K562 (cell line): ENCODE measurements at regions not wholly inside any gene's neighbourhood (a gene's known extent, or its start where the extent isn't known, plus 50 kb on each side); places are given as distances from the start of the nearest gene placed in this dataset.

Experiments used
- ATAC-seq: fragments of 200-7000 bp; cut with Tn5 transposase; 3 replicates; pipeline ENCODE4 v1.9.1; 2020; ENCODE audit warnings: moderate library complexity
- BruUV-seq: library from RNA; stranded (reverse); fragments of 400-500 nt; replicated peaks from 2 replicates; lab custom pipeline; 2021; lab: Mats Ljungman, UMichigan
- CTCF ChIA-PET: fragments of 300-600 bp; formaldehyde crosslinking; extraction: SDS; loops from one replicate; lab custom pipeline; 2021; ENCODE audit warnings: low intra/inter-chr PET ratio; lab: Yijun Ruan, JAX
- POLR2A ChIA-PET: fragments of 300-600, 350-650 bp; sonication (Branson Sonifier 250); formaldehyde crosslinking; extraction: SDS; loops from one replicate; lab custom pipeline; 2021; ENCODE audit warnings: antibody characterized with exemption, inconsistent platforms; lab: Yijun Ruan, JAX
- DNase-seq, 4 experiments: peaks; one replicate each; pipeline versions ENCODE4 v3.0.0 to v3.0.0-alpha.2; 2011 to 2018; ENCODE audit warnings: low spot score in 3 of 4, mixed read lengths in 3 of 4; ENCODE audit errors: extremely low read depth in 1 of 4
- FAIRE-seq: peaks from 2 replicates; lab custom pipeline; 2011; peaks lifted over from hg19 to GRCh38; lab: Jason Lieb, UNC
- H2AFZ ChIP-seq: 2 replicates; pipeline ENCODE4 v1.6.0; 2011; ENCODE audit warnings: low read depth, low read length, control low read depth, inconsistent platforms
- H3K27ac ChIP-seq: fragments of 200-600 bp; 3 replicates; pipeline ENCODE4 v1.8.0; 2011; ENCODE audit warnings: low read depth, mild to moderate bottlenecking, control low read depth, inconsistent platforms, low read length, moderate library complexity, mixed read lengths; ENCODE audit errors: extremely low read depth
- H3K27me3 ChIP-seq, 2 experiments: fragments of 300-600 bp in 1 of 2; 2 replicates in 1 of 2; 3 replicates in 1 of 2; pipeline versions ENCODE4 v1.6.0 to v1.8.0; 2011; ENCODE audit warnings: inconsistent platforms in 2 of 2, low read length in 2 of 2, mild to moderate bottlenecking in 1 of 2, mixed read lengths in 1 of 2, moderate library complexity in 1 of 2; ENCODE audit not compliant: control insufficient read depth in 2 of 2, insufficient read depth in 2 of 2
- H3K36me3 ChIP-seq: fragments of 300-600 bp; 3 replicates; pipeline ENCODE4 v1.8.0; 2011; ENCODE audit warnings: mild to moderate bottlenecking, low read length, inconsistent platforms; ENCODE audit not compliant: control insufficient read depth, insufficient read depth
- H3K4me1 ChIP-seq, 2 experiments: fragments of 200-600 bp in 1 of 2; replicated peaks in 1 of 2; 2 replicates in 1 of 2; 3 replicates in 1 of 2; pipeline versions ENCODE4 v1.5.1 to v1.8.0; 2011; ENCODE audit warnings: inconsistent platforms in 2 of 2, low read length in 2 of 2, mild to moderate bottlenecking in 1 of 2, mixed read lengths in 1 of 2, moderate library complexity in 1 of 2; ENCODE audit not compliant: control insufficient read depth in 2 of 2, insufficient read depth in 2 of 2
- H3K4me2 ChIP-seq: 2 replicates; pipeline ENCODE4 v1.6.1; 2011; ENCODE audit warnings: low read length, control low read depth, inconsistent platforms, mixed read lengths; ENCODE audit not compliant: insufficient read depth
- H3K4me3 ChIP-seq: fragments of 200-600 bp; sonication (generic), shearing (Covaris generic); 2 replicates; pipeline ENCODE4 v1.5.1; 2016; ENCODE audit warnings: control low read depth, inconsistent platforms
- H3K79me2 ChIP-seq: fragments of 200-600 bp; 3 replicates; pipeline ENCODE4 v1.8.0; 2011; ENCODE audit warnings: low read length, inconsistent platforms; ENCODE audit not compliant: control insufficient read depth, insufficient read depth
- H3K9ac ChIP-seq, 2 experiments: 2 replicates each; pipeline versions ENCODE4 v1.6.0 to v1.6.1; 2011; ENCODE audit warnings: low read depth in 2 of 2, low read length in 2 of 2, control low read depth in 1 of 2, inconsistent platforms in 1 of 2, mild to moderate bottlenecking in 1 of 2, mixed read lengths in 1 of 2; ENCODE audit not compliant: insufficient read depth in 1 of 2
- H3K9me1 ChIP-seq: one replicate; pipeline ENCODE4 v1.6.0; 2011; ENCODE audit warnings: inconsistent platforms, mild to moderate bottlenecking, low read length, moderate library complexity; ENCODE audit not compliant: control insufficient read depth, insufficient read depth
- H3K9me3 ChIP-seq: replicated peaks from 2 replicates; pipeline ENCODE4 v1.5.1; 2011; ENCODE audit warnings: low read depth, low read length, inconsistent platforms; ENCODE audit not compliant: control insufficient read depth, insufficient read depth
- H4K20me1 ChIP-seq: replicated peaks from 2 replicates; pipeline ENCODE4 v1.6.1; 2011; ENCODE audit warnings: low read length, inconsistent platforms, mixed read lengths; ENCODE audit not compliant: control insufficient read depth, insufficient read depth
- CBFA2T3 ChIP-seq: fragments of 450-650 bp; IDR thresholded peaks from 2 replicates; pipeline ENCODE4 v1.6.1; 2017
- CUX1 ChIP-seq: fragments of 200-800 bp; sonication (Bioruptor generic); IDR thresholded peaks from 2 replicates; pipeline ENCODE4 v1.6.1; 2016; ENCODE audit warnings: missing genetic modification characterization, missing compliant biosample characterization
- ELF2 ChIP-seq: fragments of 250-450 bp; sonication (Bioruptor Pico); IDR thresholded peaks from 2 replicates; pipeline ENCODE4 v1.5.0; 2021; ENCODE audit warnings: mild to moderate bottlenecking
- ESRRA ChIP-seq: fragments of 450-650 bp; IDR thresholded peaks from 2 replicates; pipeline ENCODE4 v1.6.1; 2014; ENCODE audit warnings: low read depth, mild to moderate bottlenecking, moderate library complexity, borderline replicate concordance
- EWSR1 ChIP-seq: fragments of 450-650 bp; IDR thresholded peaks from 2 replicates; pipeline ENCODE4 v1.6.1; 2018; ENCODE audit warnings: borderline replicate concordance, mild to moderate bottlenecking, low read depth, moderate library complexity; ENCODE audit not compliant: partially characterized antibody
- HCFC1 ChIP-seq: IDR thresholded peaks from 2 replicates; pipeline ENCODE4 v1.6.1; 2012; ENCODE audit warnings: low read depth, low read length, improper control_type of control experiment
- KAT7 ChIP-seq: sonication (generic); formaldehyde crosslinking; IDR thresholded peaks from 2 replicates; pipeline ENCODE4 v1.8.0; 2022; ENCODE audit warnings: missing genetic modification reagents, mild to moderate bottlenecking, borderline replicate concordance
- MTF1 ChIP-seq: fragments of 250-450 bp; sonication (Bioruptor Pico); IDR thresholded peaks from 2 replicates; pipeline ENCODE4 v1.9.0; 2021; ENCODE audit warnings: moderate library complexity, mild to moderate bottlenecking, inconsistent platforms, borderline replicate concordance
- NONO ChIP-seq, 2 experiments: fragments of 200-400 bp in 1 of 2; fragments of 450-650 bp in 1 of 2; formaldehyde crosslinking in 1 of 2; IDR thresholded peaks; 2 replicates each; pipeline ENCODE4 v1.6.1; 2017; ENCODE audit warnings: low read depth in 2 of 2, mild to moderate bottlenecking in 2 of 2, moderate library complexity in 2 of 2, low read length in 1 of 2
- RFX5 ChIP-seq: IDR thresholded peaks from 2 replicates; pipeline ENCODE4 v1.6.1; 2011; ENCODE audit warnings: low read depth, mild to moderate bottlenecking, improper control_type of control experiment, low read length
- SAFB2 ChIP-seq: fragments of 200-400 bp; formaldehyde crosslinking; IDR thresholded peaks from 2 replicates; pipeline ENCODE4 v1.6.1; 2018; ENCODE audit warnings: borderline replicate concordance, low read length, low read depth, moderate library complexity; ENCODE audit not compliant: severe bottlenecking
- SMARCB1 ChIP-seq: IDR thresholded peaks from 2 replicates; pipeline ENCODE4 v1.6.1; 2011; ENCODE audit warnings: improper control_type of control experiment, low read depth; ENCODE audit not compliant: insufficient read length
- TAF15 ChIP-seq: fragments of 200-400 bp; formaldehyde crosslinking; IDR thresholded peaks from 2 replicates; pipeline ENCODE4 v1.6.1; 2017; ENCODE audit warnings: mild to moderate bottlenecking, low read depth, low read length, moderate library complexity
- TEAD4 ChIP-seq, 2 experiments: sonication (generic) in 1 of 2; formaldehyde crosslinking in 1 of 2; IDR thresholded peaks; 2 replicates each; pipeline versions ENCODE4 v1.6.1 to v1.8.0; 2012 to 2022; ENCODE audit warnings: borderline replicate concordance in 1 of 2, inconsistent platforms in 1 of 2, low read length in 1 of 2, mild to moderate bottlenecking in 1 of 2, missing genetic modification reagents in 1 of 2
- ZNF253 ChIP-seq: fragments of 250-450 bp; sonication (Bioruptor Pico); conservative IDR thresholded peaks from 2 replicates; pipeline ENCODE4 v1.6.1; 2021; ENCODE audit warnings: mild to moderate bottlenecking
- ZNF395 ChIP-seq: fragments of 200-800 bp; sonication (Bioruptor generic); IDR thresholded peaks from 2 replicates; pipeline ENCODE4 v1.6.1; 2017; ENCODE audit warnings: missing genetic modification characterization, missing compliant biosample characterization
- ZNF431 ChIP-seq: sonication (generic); formaldehyde crosslinking; IDR thresholded peaks from 2 replicates; pipeline ENCODE4 v1.8.0; 2022; ENCODE audit warnings: mild to moderate bottlenecking, missing genetic modification reagents
- WGBS: fragments of 100-300 bp; shearing (Covaris generic); methylation state at CpG from one replicate; pipeline ENCODE4 v1.1.6; 2016; ENCODE audit warnings: low coverage, mixed read lengths; ENCODE audit not compliant: insufficient coverage; ENCODE audit errors: missing lambda C conversion rate; 5-methylcytosine and 5-hydroxymethylcytosine counted together
- in situ Hi-C: fragments of 300-500 bp; cut with MboI; formaldehyde crosslinking; loops from 4 replicates; pipeline ENCODE4 v1.15.0; 2018; ENCODE audit warnings: inconsistent platforms, mixed read lengths
- intact Hi-C: fragments of 100-400 bp; cut with micrococcal nuclease; formaldehyde crosslinking; loops from 2 replicates; pipeline ENCODE4 v1.14.2; 2022

DNA sequence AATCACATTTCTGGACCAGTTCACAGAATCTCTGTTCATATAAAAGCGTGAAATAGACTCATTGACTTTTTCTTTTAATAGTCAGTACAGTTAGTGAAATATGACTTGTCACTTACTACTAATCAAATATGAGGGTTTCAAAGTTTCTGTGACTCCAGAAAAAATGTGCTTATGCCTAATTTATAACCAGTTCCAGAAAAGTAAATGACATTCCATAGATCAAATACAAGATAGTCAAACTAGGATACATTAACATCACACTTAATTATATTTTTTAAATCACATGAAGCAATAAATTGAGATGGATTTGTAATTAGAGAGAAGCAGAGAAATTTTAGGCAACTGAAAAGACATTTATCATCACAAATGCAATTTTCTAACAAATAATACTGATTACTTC lies 491.4 kb downstream of the KIF20B start:
- H3K36me3 ChIP-seq, result no peaks in the 10 kb centered on the region
- H4K20me1 ChIP-seq, result no peaks in the 10 kb centered on the region
- H3K4me2 ChIP-seq, result no peak overlapping the region
- H3K27ac ChIP-seq, result no peak overlapping the region
- H3K9ac ChIP-seq, result no peak overlapping the region
- H3K79me2 ChIP-seq, result no peaks in the 10 kb centered on the region
- H3K4me1 ChIP-seq, result no peaks in the 10 kb centered on the region
- in situ Hi-C loops, result no loop called here
- BruUV-seq, result no TSS peak
- H3K9me1 ChIP-seq, result no peaks in the 10 kb centered on the region
- H3K9me3 ChIP-seq, result no peaks in the 10 kb centered on the region
- H3K4me3 ChIP-seq, result no peak overlapping the region
- no peak overlapping the region for H2AFZ ChIP-seq
- 0% methylated on average over 1 of the region's 1 CpG for WGBS
- DNase-seq (no peak), FAIRE-seq (no peak), ATAC-seq (no peak)
- H3K27me3 ChIP-seq, result no peaks in the 10 kb centered on the region
- ChIA-PET CTCF (no interaction called here), POLR2A (no interaction called here)
- intact Hi-C loops, result no loop called here
- TF ChIP-seq TAF15 (no peak), ZNF253 (no peak), TEAD4 (IDR thresholded peaks at IDR 0.05; ENCODE audit: low read length) (no peak), TEAD4 (CRISPR knock-in tag; IDR thresholded peaks at IDR 0.05; ENCODE audit: borderline replicate concordance) (no peak), SAFB2 (no peak), CBFA2T3 (no peak), ELF2 (CRISPR knock-in tag) (no peak), SMARCB1 (no peak), ZNF395 (CRISPR knock-in tag) (no peak), EWSR1 (no peak), ZNF431 (CRISPR knock-in tag) (no peak), RFX5 (no peak), HCFC1 (no peak), NONO (IDR thresholded peaks at IDR 0.05; ENCODE audit: low read depth in 2 of 2, low read length in 1 of 2) (no peak), MTF1 (CRISPR knock-in tag) (no peak), CUX1 (CRISPR knock-in tag) (no peak), KAT7 (CRISPR knock-in tag) (no peak), ESRRA (no peak)
